ENCODE measurements at regions not wholly inside any gene's neighbourhood (a gene's known extent, or its start where the extent isn't known, plus 50 kb on each side); places are given as distances from the start of the nearest gene placed in this dataset.

DNA sequence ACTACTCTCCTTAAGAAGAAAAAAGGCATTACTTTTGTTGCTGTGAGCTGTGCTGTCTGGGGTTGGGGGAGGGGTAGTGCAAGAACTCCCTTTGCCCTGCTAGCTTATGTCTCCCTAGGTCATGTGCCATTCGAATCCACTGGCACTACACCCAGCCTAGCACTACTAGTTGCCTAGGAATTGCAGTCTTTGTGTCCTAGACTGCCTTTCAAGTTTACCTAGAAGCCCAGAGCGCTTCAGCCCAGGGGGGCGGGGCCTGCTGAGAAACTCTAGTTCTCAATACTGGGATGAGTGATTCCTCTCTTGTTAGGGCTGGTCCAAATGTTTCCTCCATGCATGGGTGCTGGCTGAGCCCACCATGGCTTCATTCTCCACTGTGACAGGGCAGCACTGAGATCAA, 1011.5 kb downstream of the PCDH19 start:
- Histone ChIP-seq H3K27ac (ENCODE audit: low read depth, low read length) (no peak overlapping the region), H3K79me2 (ENCODE audit: insufficient read depth, low read length) (no peaks in the 10 kb centered on the region), H3K4me1 (ENCODE audit: insufficient read depth, low read length) (no peaks in the 10 kb centered on the region), H2AFZ (ENCODE audit: low read length) (no peak overlapping the region), H3K4me3 (ENCODE audit: insufficient read depth, low read length) (no peak overlapping the region), H4K20me1 (ENCODE audit: insufficient read depth, low read length) (no peaks in the 10 kb centered on the region), H3K9me3 (ENCODE audit: low read depth, low read length) (no peaks in the 10 kb centered on the region), H3K4me2 (ENCODE audit: insufficient read depth, low read length) (no peak overlapping the region), H3K36me3 (ENCODE audit: insufficient read depth, low read length) (no peaks in the 10 kb centered on the region), H3K27me3 (ENCODE audit: insufficient read depth, low read length) (no peaks in the 10 kb centered on the region)
- TF ChIP-seq, protein P1, sequence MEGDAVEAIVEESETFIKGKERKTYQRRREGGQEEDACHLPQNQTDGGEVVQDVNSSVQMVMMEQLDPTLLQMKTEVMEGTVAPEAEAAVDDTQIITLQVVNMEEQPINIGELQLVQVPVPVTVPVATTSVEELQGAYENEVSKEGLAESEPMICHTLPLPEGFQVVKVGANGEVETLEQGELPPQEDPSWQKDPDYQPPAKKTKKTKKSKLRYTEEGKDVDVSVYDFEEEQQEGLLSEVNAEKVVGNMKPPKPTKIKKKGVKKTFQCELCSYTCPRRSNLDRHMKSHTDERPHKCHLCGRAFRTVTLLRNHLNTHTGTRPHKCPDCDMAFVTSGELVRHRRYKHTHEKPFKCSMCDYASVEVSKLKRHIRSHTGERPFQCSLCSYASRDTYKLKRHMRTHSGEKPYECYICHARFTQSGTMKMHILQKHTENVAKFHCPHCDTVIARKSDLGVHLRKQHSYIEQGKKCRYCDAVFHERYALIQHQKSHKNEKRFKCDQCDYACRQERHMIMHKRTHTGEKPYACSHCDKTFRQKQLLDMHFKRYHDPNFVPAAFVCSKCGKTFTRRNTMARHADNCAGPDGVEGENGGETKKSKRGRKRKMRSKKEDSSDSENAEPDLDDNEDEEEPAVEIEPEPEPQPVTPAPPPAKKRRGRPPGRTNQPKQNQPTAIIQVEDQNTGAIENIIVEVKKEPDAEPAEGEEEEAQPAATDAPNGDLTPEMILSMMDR (IDR thresholded peaks at IDR 0.05; ENCODE audit: extremely low read depth, low read depth, low read length), result no peak
- DNase-seq (ENCODE audit: insufficient read length, low spot score, missing footprints), result no peak

DNA sequence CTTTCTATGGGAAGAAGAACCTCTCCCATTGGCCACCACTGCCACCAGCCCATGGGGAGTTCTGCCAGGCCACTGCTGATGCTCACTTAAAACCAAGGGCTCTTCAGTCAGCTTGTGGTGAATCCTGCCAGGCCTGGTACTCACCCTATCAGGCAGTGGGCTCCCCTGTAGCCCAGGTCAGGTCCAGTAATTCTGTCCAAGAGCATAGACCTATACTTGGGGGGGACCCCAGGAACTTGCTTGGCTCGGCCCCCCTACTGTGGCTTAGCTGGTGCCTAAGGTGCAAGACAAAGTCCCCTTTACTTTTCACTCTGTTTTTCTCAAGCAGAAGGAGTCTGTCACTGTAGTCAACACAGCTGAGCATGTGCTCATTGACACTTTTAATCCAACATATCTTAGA, 1012.2 kb downstream of the PCDH19 start:
- DNase-seq (ENCODE audit: insufficient read length, low spot score, missing footprints), result no peak
- H3K4me2 ChIP-seq (ENCODE audit: insufficient read depth, low read length), result no peak overlapping the region
- TF ChIP-seq, protein P1 (IDR thresholded peaks at IDR 0.05; ENCODE audit: extremely low read depth, low read depth, low read length), result no peak

DNA sequence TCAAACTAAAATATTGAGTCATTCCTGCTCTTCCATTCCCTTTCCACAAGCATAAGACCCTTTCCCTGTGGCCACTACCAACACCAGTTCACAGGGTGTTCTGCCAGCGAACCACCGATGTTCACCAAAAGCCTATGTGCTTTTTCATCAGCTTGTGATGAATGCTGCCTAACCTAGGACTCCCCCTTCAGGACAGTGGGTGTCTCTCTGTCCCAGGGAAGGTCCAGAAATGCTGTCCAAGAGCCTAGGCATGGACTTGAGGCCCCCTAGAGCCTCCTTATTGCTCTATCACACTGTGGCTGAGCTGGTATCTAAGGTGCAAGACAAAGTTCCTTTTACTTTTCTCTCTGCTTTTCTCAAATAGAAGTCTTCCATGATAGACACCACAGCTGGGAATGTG, 1015.6 kb downstream of the PCDH19 start:
- H3K4me2 ChIP-seq (ENCODE audit: insufficient read depth, low read length), result no peak overlapping the region
- H4K20me1 ChIP-seq (ENCODE audit: insufficient read depth, low read length), result no peaks in the 10 kb centered on the region
- H3K4me1 ChIP-seq (ENCODE audit: insufficient read depth, low read length), result no peaks in the 10 kb centered on the region
- DNase-seq (ENCODE audit: insufficient read length, low spot score, missing footprints), result no peak
- H3K36me3 ChIP-seq (ENCODE audit: insufficient read depth, low read length), result no peaks in the 10 kb centered on the region
- no peaks in the 10 kb centered on the region for H3K9me3 ChIP-seq (ENCODE audit: low read depth, low read length)
- TF ChIP-seq, protein P1 (IDR thresholded peaks at IDR 0.05; ENCODE audit: extremely low read depth, low read depth, low read length), result no peak
- no peak overlapping the region for H3K27ac ChIP-seq (ENCODE audit: low read depth, low read length)
- H3K79me2 ChIP-seq (ENCODE audit: insufficient read depth, low read length), result no peaks in the 10 kb centered on the region
- H3K4me3 ChIP-seq (ENCODE audit: insufficient read depth, low read length), result no peak overlapping the region
- no peaks in the 10 kb centered on the region for H3K27me3 ChIP-seq (ENCODE audit: insufficient read depth, low read length)
- H2AFZ ChIP-seq (ENCODE audit: low read length), result no peak overlapping the region

More for the DNA sequence above, 1012.2 kb downstream of the PCDH19 start:
- Histone ChIP-seq H4K20me1 (ENCODE audit: insufficient read depth, low read length) (no peaks in the 10 kb centered on the region), H3K9me3 (ENCODE audit: low read depth, low read length) (no peaks in the 10 kb centered on the region), H2AFZ (ENCODE audit: low read length) (no peak overlapping the region), H3K4me1 (ENCODE audit: insufficient read depth, low read length) (no peaks in the 10 kb centered on the region), H3K27me3 (ENCODE audit: insufficient read depth, low read length) (no peaks in the 10 kb centered on the region), H3K79me2 (ENCODE audit: insufficient read depth, low read length) (no peaks in the 10 kb centered on the region), H3K27ac (ENCODE audit: low read depth, low read length) (no peak overlapping the region), H3K4me3 (ENCODE audit: insufficient read depth, low read length) (no peak overlapping the region), H3K36me3 (ENCODE audit: insufficient read depth, low read length) (no peaks in the 10 kb centered on the region)

DNA sequence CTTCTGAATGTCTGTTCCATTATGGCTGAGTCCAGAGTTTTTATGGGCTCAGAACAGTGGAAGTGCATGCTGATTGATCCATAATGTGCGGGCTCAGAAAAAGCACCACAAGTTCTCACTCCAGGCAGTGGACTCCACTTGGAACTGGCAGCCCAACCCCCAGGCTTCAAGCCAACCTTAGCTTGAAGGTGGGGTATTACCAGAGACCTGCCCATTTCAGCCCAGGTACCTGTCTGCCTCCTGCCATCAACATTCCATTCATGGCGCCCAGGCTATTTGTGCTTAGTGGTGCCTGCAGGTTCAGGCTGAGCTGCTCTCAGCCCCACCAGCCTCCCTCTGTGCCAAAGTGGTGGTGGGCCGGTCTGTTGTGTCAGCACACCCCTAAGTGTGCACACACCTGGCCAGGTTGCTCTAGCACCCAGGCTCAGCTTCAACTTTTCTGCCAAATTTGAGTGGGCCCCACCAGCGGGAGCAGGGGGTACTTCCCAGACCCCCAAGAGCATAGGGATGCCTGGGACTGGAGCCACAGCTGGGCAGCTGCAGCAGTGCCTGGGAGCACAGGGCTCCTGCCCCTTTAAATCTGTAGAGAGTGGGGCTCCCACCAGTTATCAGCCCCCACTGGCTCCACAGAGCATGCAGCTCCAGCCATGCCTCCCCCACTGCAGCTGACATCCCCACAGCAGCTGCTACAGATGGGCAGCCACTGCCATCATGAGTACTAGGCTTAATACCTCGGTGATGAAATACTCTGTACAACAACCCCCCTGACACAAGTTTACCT, 1025.3 kb downstream of the PCDH19 start:
- no peaks in the 10 kb centered on the region for H3K9me3 ChIP-seq (ENCODE audit: low read depth, low read length)
- H3K36me3 ChIP-seq (ENCODE audit: insufficient read depth, low read length), result no peaks in the 10 kb centered on the region
- H3K27ac ChIP-seq (ENCODE audit: low read depth, low read length), result no peak overlapping the region
- no peak for DNase-seq (ENCODE audit: insufficient read length, low spot score, missing footprints)
- H3K79me2 ChIP-seq (ENCODE audit: insufficient read depth, low read length), result no peaks in the 10 kb centered on the region
- no peaks in the 10 kb centered on the region for H3K27me3 ChIP-seq (ENCODE audit: insufficient read depth, low read length)
- H3K4me3 ChIP-seq (ENCODE audit: insufficient read depth, low read length), result no peak overlapping the region
- no peaks in the 10 kb centered on the region for H3K4me1 ChIP-seq (ENCODE audit: insufficient read depth, low read length)
- H2AFZ ChIP-seq (ENCODE audit: low read length), result no peak overlapping the region
- TF ChIP-seq, protein P1 (IDR thresholded peaks at IDR 0.05; ENCODE audit: extremely low read depth, low read depth, low read length), result no peak
- H3K4me2 ChIP-seq (ENCODE audit: insufficient read depth, low read length), result no peak overlapping the region
- H4K20me1 ChIP-seq (ENCODE audit: insufficient read depth, low read length), result no peaks in the 10 kb centered on the region

Measured in osteoblast (primary cell).